ENCODE measurements at regions not wholly inside any gene's neighbourhood (a gene's known extent, or its start where the extent isn't known, plus 50 kb on each side); places are given as distances from the start of the nearest gene placed in this dataset.

- no peak overlapping the region for H3K9ac ChIP-seq (ENCODE audit: low read depth, low read length)
Measured at GRCh38 chr1:56202186-56202585, 377.2 kb downstream of the PLPP3 start.

GRCh38 chr1:56200896-56201295 is 378.5 kb downstream of the PLPP3 start:
- Histone ChIP-seq H3K9ac (ENCODE audit: low read depth, low read length) (no peak overlapping the region), H3K36me3 (ENCODE audit: control insufficient read depth, insufficient read depth, low read length) (no peaks in the 10 kb centered on the region), H3K4me1 (ENCODE audit: control insufficient read depth, insufficient read depth, low read length) (peaks cover 13% of the 10 kb centered on the region), H3K27ac (ENCODE audit: low read depth, low read length) (no peak overlapping the region), H3K9me3 (ENCODE audit: control insufficient read depth, insufficient read depth, low read length) (no peaks in the 10 kb centered on the region), H3K27me3 (ENCODE audit: control insufficient read depth, insufficient read depth, low read length) (no peaks in the 10 kb centered on the region), H3K4me3 (ENCODE audit: low read depth, low read length) (no peak overlapping the region)

More at GRCh38 chr1:56202186-56202585, 377.2 kb downstream of the PLPP3 start:
- Histone ChIP-seq H3K9me3 (ENCODE audit: control insufficient read depth, insufficient read depth, low read length) (no peaks in the 10 kb centered on the region), H3K4me1 (ENCODE audit: control insufficient read depth, insufficient read depth, low read length) (peaks cover 1% of the 10 kb centered on the region), H3K36me3 (ENCODE audit: control insufficient read depth, insufficient read depth, low read length) (no peaks in the 10 kb centered on the region), H3K27me3 (ENCODE audit: control insufficient read depth, insufficient read depth, low read length) (no peaks in the 10 kb centered on the region), H3K27ac (ENCODE audit: low read depth, low read length) (no peak overlapping the region), H3K4me3 (ENCODE audit: low read depth, low read length) (no peak overlapping the region)

GRCh38 chr1:56200442-56200841 is 378.9 kb downstream of the PLPP3 start:
- Histone ChIP-seq H3K4me1 (ENCODE audit: control insufficient read depth, insufficient read depth, low read length) (peaks cover 13% of the 10 kb centered on the region), H3K4me3 (ENCODE audit: low read depth, low read length) (no peak overlapping the region), H3K9ac (ENCODE audit: low read depth, low read length) (no peak overlapping the region), H3K27me3 (ENCODE audit: control insufficient read depth, insufficient read depth, low read length) (no peaks in the 10 kb centered on the region), H3K9me3 (ENCODE audit: control insufficient read depth, insufficient read depth, low read length) (no peaks in the 10 kb centered on the region), H3K27ac (ENCODE audit: low read depth, low read length) (no peak overlapping the region), H3K36me3 (ENCODE audit: control insufficient read depth, insufficient read depth, low read length) (no peaks in the 10 kb centered on the region)

- Histone ChIP-seq H3K4me1 (ENCODE audit: control insufficient read depth, insufficient read depth, low read length) (peaks cover 13% of the 10 kb centered on the region), H3K9me3 (ENCODE audit: control insufficient read depth, insufficient read depth, low read length) (no peaks in the 10 kb centered on the region), H3K27ac (ENCODE audit: low read depth, low read length) (no peak overlapping the region), H3K9ac (ENCODE audit: low read depth, low read length) (no peak overlapping the region), H3K27me3 (ENCODE audit: control insufficient read depth, insufficient read depth, low read length) (no peaks in the 10 kb centered on the region), H3K36me3 (ENCODE audit: control insufficient read depth, insufficient read depth, low read length) (no peaks in the 10 kb centered on the region), H3K4me3 (ENCODE audit: low read depth, low read length) (no peak overlapping the region)
Measured at GRCh38 chr1:56199956-56200355, 379.4 kb downstream of the PLPP3 start.

- Histone ChIP-seq H3K4me1 (ENCODE audit: control insufficient read depth, insufficient read depth, low read length) (peaks cover 13% of the 10 kb centered on the region), H3K4me3 (ENCODE audit: low read depth, low read length) (no peak overlapping the region), H3K9me3 (ENCODE audit: control insufficient read depth, insufficient read depth, low read length) (no peaks in the 10 kb centered on the region), H3K9ac (ENCODE audit: low read depth, low read length) (no peak overlapping the region), H3K27me3 (ENCODE audit: control insufficient read depth, insufficient read depth, low read length) (no peaks in the 10 kb centered on the region), H3K36me3 (ENCODE audit: control insufficient read depth, insufficient read depth, low read length) (no peaks in the 10 kb centered on the region), H3K27ac (ENCODE audit: low read depth, low read length) (no peak overlapping the region)
Measured at GRCh38 chr1:56199061-56199460, 380.3 kb downstream of the PLPP3 start.

DNA sequence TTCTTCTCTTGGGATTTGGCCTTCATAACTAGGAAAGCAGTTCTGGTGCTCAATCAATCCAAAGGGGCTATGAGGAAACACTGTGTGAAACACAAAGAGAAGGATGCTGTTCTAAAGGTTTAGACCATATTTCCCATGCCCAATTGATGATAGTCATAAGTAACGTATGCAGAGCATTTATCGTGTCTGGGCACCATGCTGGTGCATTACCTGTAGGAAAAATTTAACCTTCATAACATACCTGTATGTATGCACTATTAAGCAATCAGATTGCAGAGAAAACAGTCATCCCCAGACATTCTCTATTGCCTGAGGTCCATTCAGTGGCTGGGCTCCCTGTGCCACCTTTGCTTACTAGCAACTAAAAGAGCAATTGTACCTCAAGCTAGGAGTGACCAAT is 381.4 kb downstream of the PLPP3 start:
- Histone ChIP-seq H3K9ac (ENCODE audit: low read depth, low read length) (no peak overlapping the region), H3K9me3 (ENCODE audit: control insufficient read depth, insufficient read depth, low read length) (no peaks in the 10 kb centered on the region), H3K36me3 (ENCODE audit: control insufficient read depth, insufficient read depth, low read length) (no peaks in the 10 kb centered on the region), H3K27ac (ENCODE audit: low read depth, low read length) (no peak overlapping the region), H3K4me1 (ENCODE audit: control insufficient read depth, insufficient read depth, low read length) (peaks cover 13% of the 10 kb centered on the region), H3K27me3 (ENCODE audit: control insufficient read depth, insufficient read depth, low read length) (no peaks in the 10 kb centered on the region), H3K4me3 (ENCODE audit: low read depth, low read length) (no peak overlapping the region)

- no peak overlapping the region for H3K9ac ChIP-seq (ENCODE audit: low read depth, low read length)
- H3K4me1 ChIP-seq (ENCODE audit: control insufficient read depth, insufficient read depth, low read length): peaks cover 13% of the 10 kb centered on the region
- H3K27ac ChIP-seq (ENCODE audit: low read depth, low read length): no peak overlapping the region
- H3K36me3 ChIP-seq (ENCODE audit: control insufficient read depth, insufficient read depth, low read length): no peaks in the 10 kb centered on the region
- no peaks in the 10 kb centered on the region for H3K27me3 ChIP-seq (ENCODE audit: control insufficient read depth, insufficient read depth, low read length)
- no peak overlapping the region for H3K4me3 ChIP-seq (ENCODE audit: low read depth, low read length)
- H3K9me3 ChIP-seq (ENCODE audit: control insufficient read depth, insufficient read depth, low read length): no peaks in the 10 kb centered on the region
Measured at GRCh38 chr1:56196839-56197238, 382.5 kb downstream of the PLPP3 start.

DNA sequence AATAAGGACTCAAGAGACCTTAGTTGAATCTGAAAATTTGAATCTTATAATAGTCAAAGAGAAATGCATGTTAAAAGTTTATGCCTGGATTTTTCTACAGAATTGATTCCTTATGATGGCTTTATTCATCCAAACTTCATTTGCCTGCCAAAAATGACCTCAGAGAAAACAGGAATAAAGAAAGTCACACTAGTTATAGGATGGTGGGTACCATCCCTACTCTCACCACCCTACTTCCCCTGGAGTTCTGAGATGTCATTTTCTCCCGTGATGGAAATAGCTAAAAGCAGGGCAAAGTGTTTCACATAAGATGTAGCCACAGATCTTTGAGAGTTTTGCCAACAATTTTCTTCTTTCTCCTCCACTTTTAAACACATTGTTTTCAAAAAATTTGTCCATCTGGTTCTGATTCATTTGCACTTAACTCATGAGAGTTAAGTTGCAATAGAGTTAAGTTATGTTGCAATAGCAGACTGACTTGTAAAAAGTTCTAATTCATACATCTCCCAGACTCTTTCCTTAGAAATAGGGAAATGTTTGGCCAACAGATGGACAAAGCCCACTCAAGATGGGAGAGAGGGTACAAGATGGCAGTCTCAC is 384.6 kb downstream of the PLPP3 start:
- Histone ChIP-seq H3K27ac (ENCODE audit: low read depth, low read length) (no peak overlapping the region), H3K9ac (ENCODE audit: low read depth, low read length) (no peak overlapping the region), H3K9me3 (ENCODE audit: control insufficient read depth, insufficient read depth, low read length) (no peaks in the 10 kb centered on the region)

DNA sequence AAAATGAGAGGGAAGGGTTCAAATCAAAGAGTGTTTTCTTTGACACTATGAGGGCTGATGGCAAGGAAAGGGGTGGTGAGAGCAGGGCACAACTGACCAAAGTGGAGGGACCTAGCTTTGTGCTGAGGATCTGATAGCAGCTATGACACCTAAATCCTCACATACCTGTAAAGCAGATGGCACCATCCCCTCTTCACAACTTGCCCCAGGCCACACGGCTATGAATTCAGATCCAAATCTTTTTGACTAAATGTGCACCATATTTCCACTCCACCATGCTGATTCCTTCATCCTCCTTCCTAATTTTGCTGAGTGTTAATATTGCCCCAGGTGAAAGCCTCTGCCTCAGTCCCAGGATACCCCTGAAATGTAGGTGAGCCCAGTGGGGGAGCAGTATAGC is 385.7 kb downstream of the PLPP3 start:
- Histone ChIP-seq H3K4me3 (ENCODE audit: low read depth, low read length) (no peak overlapping the region), H3K9me3 (ENCODE audit: control insufficient read depth, insufficient read depth, low read length) (no peaks in the 10 kb centered on the region), H3K36me3 (ENCODE audit: control insufficient read depth, insufficient read depth, low read length) (no peaks in the 10 kb centered on the region), H3K27me3 (ENCODE audit: control insufficient read depth, insufficient read depth, low read length) (no peaks in the 10 kb centered on the region), H3K27ac (ENCODE audit: low read depth, low read length) (no peak overlapping the region), H3K4me1 (ENCODE audit: control insufficient read depth, insufficient read depth, low read length) (peaks cover 28% of the 10 kb centered on the region), H3K9ac (ENCODE audit: low read depth, low read length) (no peak overlapping the region)

More for the DNA sequence above, 384.6 kb downstream of the PLPP3 start:
- Histone ChIP-seq H3K27me3 (ENCODE audit: control insufficient read depth, insufficient read depth, low read length) (no peaks in the 10 kb centered on the region), H3K4me1 (ENCODE audit: control insufficient read depth, insufficient read depth, low read length) (peaks cover 18% of the 10 kb centered on the region), H3K4me3 (ENCODE audit: low read depth, low read length) (no peak overlapping the region), H3K36me3 (ENCODE audit: control insufficient read depth, insufficient read depth, low read length) (no peaks in the 10 kb centered on the region)

- no peak overlapping the region for H3K4me3 ChIP-seq (ENCODE audit: low read depth, low read length)
- H3K27ac ChIP-seq (ENCODE audit: low read depth, low read length): no peak overlapping the region
- H3K36me3 ChIP-seq (ENCODE audit: control insufficient read depth, insufficient read depth, low read length): no peaks in the 10 kb centered on the region
- H3K9ac ChIP-seq (ENCODE audit: low read depth, low read length): no peak overlapping the region
- H3K27me3 ChIP-seq (ENCODE audit: control insufficient read depth, insufficient read depth, low read length): no peaks in the 10 kb centered on the region
- H3K4me1 ChIP-seq (ENCODE audit: control insufficient read depth, insufficient read depth, low read length): peaks cover 19% of the 10 kb centered on the region
- H3K9me3 ChIP-seq (ENCODE audit: control insufficient read depth, insufficient read depth, low read length): no peaks in the 10 kb centered on the region
Measured at GRCh38 chr1:56191369-56191768, 388.0 kb downstream of the PLPP3 start.

DNA sequence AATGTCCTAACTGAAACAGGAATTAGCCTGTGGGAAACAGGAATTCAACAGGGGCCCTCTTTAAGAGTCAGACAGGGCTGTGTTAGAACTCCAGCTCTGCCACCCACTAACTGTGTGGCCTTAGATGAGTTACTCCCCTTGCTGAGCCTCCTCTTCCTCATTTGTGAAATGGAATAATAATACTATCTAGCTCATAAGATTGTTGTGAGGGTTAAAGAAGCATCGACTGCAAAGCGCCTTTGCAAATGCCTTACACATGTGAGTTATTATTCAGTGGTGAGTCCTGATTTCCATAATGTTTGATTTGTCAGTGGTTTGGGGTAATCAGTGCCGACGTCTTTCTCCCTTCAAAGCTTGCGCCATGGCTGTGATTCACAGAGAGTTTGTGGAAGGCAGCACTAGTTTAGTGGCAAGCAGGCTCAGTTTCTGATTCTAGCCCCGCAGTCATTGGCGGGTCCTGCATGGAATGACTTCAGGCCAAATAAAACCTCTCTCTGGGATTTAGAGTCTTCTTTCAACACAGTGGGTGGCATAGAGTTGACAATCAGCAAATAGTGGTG is 388.5 kb downstream of the PLPP3 start:
- H3K36me3 ChIP-seq (ENCODE audit: control insufficient read depth, insufficient read depth, low read length): no peaks in the 10 kb centered on the region
- H3K27me3 ChIP-seq (ENCODE audit: control insufficient read depth, insufficient read depth, low read length): no peaks in the 10 kb centered on the region
- no peak overlapping the region for H3K27ac ChIP-seq (ENCODE audit: low read depth, low read length)
- H3K9ac ChIP-seq (ENCODE audit: low read depth, low read length): no peak overlapping the region
- peaks cover 21% of the 10 kb centered on the region for H3K4me1 ChIP-seq (ENCODE audit: control insufficient read depth, insufficient read depth, low read length)
- H3K4me3 ChIP-seq (ENCODE audit: low read depth, low read length): no peak overlapping the region
- no peaks in the 10 kb centered on the region for H3K9me3 ChIP-seq (ENCODE audit: control insufficient read depth, insufficient read depth, low read length)

Measured in HUES48 (cell line).